Left hindlimb (tissue), 1 donor: ENCODE measurements at regions not wholly inside any gene's neighbourhood (a gene's known extent, or its start where the extent isn't known, plus 50 kb on each side); places are given as distances from the start of the nearest gene placed in this dataset.
"Not testable (repeated sequence)": the region's sequence is repeated elsewhere in the genome, so short reads cannot be mapped to it uniquely, and the experiment has no call there.

Source experiments
- DNase-seq: peaks from one replicate; pipeline ENCODE4 v3.0.0-alpha.2; 2018

- no peak for DNase-seq
Measured at GRCh38 chr17:69672924-69673323, 258.4 kb downstream of the MAP2K6 start.

GRCh38 chr17:69677130-69677529, 262.6 kb downstream of the MAP2K6 start:
- DNase-seq: no peak

- no peak for DNase-seq
Measured at GRCh38 chr17:69678206-69678605, 263.7 kb downstream of the MAP2K6 start.

- DNase-seq: no peak
Measured at GRCh38 chr17:69679829-69680228, 265.3 kb downstream of the MAP2K6 start.

- no peak for DNase-seq
Measured at GRCh38 chr17:69684251-69684650, 269.8 kb downstream of the MAP2K6 start.

GRCh38 chr17:69685150-69685549, 270.7 kb downstream of the MAP2K6 start:
- DNase-seq: not testable (repeated sequence)

DNA sequence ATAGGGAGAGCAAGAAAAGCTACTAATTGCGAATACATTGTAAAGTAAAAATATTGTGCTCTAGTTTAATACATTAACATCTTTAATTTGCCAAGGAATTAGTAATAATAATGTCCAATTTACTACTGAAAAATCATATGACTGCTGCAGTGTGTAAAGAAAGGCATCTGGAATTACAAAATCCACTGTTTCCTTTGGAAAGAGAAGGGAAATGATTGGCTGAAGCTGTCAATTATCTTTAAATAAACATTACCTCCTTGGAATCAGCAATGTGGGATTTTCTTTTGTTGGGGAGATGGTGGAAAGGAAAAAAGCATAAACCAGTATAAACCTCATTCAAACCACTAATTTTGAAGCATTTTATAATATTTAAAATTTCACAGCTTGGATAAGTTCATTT, 276.0 kb downstream of the MAP2K6 start:
- no peak for DNase-seq

GRCh38 chr17:69692171-69692570, 277.7 kb downstream of the MAP2K6 start:
- DNase-seq: no peak

- no peak for DNase-seq
Measured at GRCh38 chr17:69695646-69696045, 281.1 kb downstream of the MAP2K6 start.

GRCh38 chr17:69696650-69697049, 282.2 kb downstream of the MAP2K6 start:
- DNase-seq: peak; percentile 37

DNA sequence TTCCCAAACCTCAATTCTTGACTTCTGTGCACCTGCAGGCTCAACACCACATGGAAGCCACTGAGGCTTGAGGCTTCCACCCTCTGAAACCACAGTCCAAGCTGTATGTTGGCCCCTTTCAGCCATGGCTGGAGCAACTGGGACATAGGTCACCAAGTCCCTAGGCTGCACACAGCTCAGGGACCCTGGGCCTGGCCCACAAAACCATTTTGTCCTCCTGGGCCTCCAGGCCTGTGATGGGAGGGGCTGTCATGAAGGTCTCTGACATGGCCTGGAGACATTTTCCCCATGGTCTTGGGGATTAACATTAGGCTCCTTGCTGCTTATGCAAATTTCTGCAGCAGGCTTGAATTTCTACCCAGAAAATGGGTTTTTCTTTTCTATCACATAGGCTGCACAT, 283.9 kb downstream of the MAP2K6 start:
- DNase-seq: not testable (repeated sequence)

- DNase-seq: no peak
Measured at GRCh38 chr17:69702078-69702477, 287.6 kb downstream of the MAP2K6 start.

- no peak for DNase-seq
Measured at GRCh38 chr17:69703751-69704150, 289.3 kb downstream of the MAP2K6 start.

DNA sequence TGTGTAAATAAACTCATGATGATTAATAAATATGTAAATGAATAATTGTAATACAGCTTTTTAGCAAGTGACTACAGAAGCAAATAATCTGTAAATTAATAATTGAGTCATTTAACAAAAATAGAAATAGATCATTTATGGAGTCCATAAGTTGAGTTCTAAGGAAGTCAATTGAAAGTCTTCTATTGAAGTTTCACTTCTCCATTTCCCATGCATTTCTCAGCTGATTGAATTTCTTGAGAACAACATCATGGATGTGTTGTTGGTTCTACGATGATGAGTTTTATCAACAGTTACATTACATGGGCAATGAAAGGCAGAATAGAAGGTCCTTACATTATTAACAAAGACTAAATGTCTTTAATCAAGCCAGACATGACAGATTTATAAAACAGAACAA, 290.4 kb downstream of the MAP2K6 start:
- DNase-seq: no peak

DNA sequence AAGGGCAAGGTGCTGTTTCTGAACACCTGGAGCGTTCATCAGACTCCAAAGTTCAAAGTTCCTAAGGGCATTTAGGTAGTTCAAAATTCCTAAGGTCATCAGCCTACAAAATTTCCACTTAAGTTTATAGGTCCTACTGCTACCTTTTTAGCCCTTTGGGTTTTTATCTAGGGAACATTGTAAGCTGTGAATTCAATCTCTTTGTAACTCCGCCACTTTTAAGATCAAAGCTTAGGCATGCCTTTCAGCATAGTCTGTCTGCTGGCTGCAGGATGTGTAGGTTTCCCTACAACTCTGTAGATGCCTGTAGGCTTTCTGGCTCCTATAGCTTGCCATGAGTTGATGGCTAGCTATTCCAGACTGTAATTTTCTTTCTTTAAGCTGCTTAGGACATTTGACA, 291.6 kb downstream of the MAP2K6 start:
- no peak for DNase-seq

GRCh38 chr17:69709441-69709840, 294.9 kb downstream of the MAP2K6 start:
- DNase-seq: no peak

DNA sequence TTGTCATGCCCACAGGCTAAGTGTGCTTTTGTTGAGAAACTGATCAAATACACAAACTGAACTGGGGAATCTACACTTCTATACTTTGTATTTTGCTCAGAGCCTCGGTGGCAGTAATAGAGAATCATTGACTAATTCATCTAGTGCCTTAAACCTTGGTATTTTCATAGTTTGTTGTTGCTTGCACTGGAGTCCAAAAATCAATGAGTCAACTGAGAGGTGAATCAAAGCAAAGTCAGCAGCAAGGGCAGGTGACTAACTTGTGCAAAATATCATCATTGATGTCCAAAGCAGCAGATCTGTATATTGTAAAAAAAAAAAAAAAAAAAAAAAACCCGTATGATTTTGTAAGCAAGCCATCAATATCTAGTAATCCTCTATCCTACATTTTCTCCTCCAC, 296.4 kb downstream of the MAP2K6 start:
- no peak for DNase-seq

- DNase-seq: no peak
Measured at GRCh38 chr17:69711541-69711940, 297.0 kb downstream of the MAP2K6 start.

GRCh38 chr17:69712801-69713311, 298.4 kb downstream of the MAP2K6 start:
- DNase-seq: no peak

DNA sequence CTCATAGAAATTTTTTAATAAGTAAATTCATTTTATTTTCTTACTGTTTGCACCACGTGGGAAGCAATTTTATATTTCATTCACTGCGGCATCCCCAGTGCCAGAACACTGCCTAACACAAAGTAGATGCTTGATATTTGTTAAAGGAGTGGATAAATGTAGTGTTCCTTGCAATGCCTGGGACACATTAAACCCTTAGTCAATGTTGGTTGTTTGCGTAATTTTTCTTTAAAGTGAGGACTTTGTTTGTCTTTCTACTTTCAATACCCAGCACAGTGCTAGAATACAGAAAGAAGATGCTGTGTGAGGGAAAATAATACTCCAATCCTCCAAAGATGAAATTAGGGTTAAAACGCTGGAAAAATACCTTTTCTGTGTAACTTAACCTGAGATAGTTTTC, 299.3 kb downstream of the MAP2K6 start:
- no peak for DNase-seq

DNA sequence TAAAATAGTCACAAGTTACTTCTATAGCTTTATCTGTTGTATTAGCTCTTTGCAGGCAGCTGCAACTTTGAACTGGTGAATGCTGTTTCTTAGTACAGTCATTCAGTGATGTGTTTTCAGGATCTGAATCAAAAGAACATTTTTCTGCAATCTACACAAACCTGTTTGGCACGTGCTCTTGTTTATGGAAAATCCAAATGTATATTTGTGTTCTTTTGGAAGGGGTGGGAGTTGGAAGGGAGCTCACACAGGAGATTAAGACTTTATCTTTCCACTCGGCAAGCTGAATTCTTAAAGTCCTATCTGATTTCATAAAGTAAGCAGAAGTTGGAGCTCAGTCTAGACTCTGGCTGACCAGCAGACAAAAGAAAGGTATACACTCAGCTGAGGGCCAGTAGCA, 300.2 kb downstream of the MAP2K6 start:
- DNase-seq: no peak

GRCh38 chr17:69715656-69716055, 301.2 kb downstream of the MAP2K6 start:
- DNase-seq: no peak

DNA sequence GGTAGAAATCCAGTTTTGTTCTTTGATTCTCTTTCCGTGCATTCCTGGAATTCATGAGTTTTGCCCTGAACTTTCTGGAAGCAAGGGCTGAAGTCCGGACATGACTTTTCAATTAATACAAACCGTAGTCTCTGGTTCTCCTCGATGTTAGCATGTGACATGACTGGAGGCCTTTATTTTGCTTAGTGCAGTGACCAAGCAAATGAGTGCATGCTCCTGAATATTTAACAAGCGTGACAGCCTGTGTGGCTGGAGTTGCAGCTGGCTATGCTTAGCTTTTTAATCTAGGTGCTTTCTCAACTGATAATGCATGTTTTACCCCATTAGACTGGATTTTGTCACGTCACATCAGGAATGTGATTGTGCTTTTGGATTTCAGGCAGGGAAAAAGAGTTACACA, 302.1 kb downstream of the MAP2K6 start:
- DNase-seq: no peak

DNA sequence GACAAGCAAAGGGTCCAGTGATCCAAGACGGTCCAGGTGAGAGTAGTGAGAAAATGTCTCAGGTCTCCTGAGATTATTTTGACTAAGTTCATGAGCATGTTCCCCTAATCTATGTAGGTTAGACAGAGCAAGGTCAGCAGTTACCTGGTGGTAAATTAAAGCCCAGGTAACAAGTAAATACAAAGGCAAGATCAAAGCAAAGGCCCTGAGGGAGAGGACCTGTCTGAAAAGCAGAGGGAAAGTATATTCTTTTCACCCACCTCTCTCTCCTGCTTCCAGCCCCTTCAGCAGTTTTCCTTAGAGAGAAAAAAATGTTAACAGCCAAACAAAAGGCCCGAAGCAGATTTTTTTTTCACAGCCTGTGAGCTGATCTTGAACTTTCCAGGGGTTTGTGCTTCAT, 302.7 kb downstream of the MAP2K6 start:
- DNase-seq: no peak

GRCh38 chr17:69717819-69718218, 303.3 kb downstream of the MAP2K6 start:
- DNase-seq: no peak
